Panc1 (cell line): ENCODE measurements at regions not wholly inside any gene's neighbourhood (a gene's known extent, or its start where the extent isn't known, plus 50 kb on each side); places are given as distances from the start of the nearest gene placed in this dataset.
A peak's percentile ranks its signal among the peaks of the same experiment; 100 is the strongest.

Source experiments
- ATAC-seq: fragments of 200-7000 bp; cut with Tn5 transposase; 2 replicates; pipeline ENCODE4 v1.9.1; 2020; ENCODE audit warnings: mild to moderate bottlenecking, moderate library complexity
- BruUV-seq: library from RNA; stranded (reverse); fragments of 400-500 nt; replicated peaks from 2 replicates; lab custom pipeline; 2021; lab: Mats Ljungman, UMichigan
- CTCF ChIA-PET: fragments of 300-600 bp; sonication (Branson Sonifier 250); formaldehyde crosslinking; loops from one replicate; lab custom pipeline; 2022; ENCODE audit warnings: antibody characterized with exemption; lab: Charles Lee
- POLR2A ChIA-PET: fragments of 300-600 bp; sonication (Branson Sonifier 250); formaldehyde crosslinking; loops from one replicate; lab custom pipeline; 2022; ENCODE audit warnings: antibody characterized with exemption; lab: Charles Lee
- DNase-seq: peaks from one replicate; pipeline ENCODE4 v3.0.0-alpha.2; 2010; ENCODE audit warnings: low read depth, low spot score
- H3K27ac ChIP-seq: 2 replicates; pipeline ENCODE4 v1.5.1; 2011; ENCODE audit warnings: mild to moderate bottlenecking, low read length, inconsistent platforms
- H3K27me3 ChIP-seq: fragments of 200-500 bp; sonication (Bioruptor generic); 2 replicates; pipeline ENCODE4 v1.6.0; 2014; ENCODE audit warnings: low read length, inconsistent platforms; ENCODE audit not compliant: control insufficient read depth, insufficient read depth
- H3K36me3 ChIP-seq: fragments of 200-500 bp; sonication (Bioruptor generic); 2 replicates; pipeline ENCODE4 v1.5.1; 2014; ENCODE audit warnings: inconsistent platforms, mild to moderate bottlenecking, low read length, moderate library complexity; ENCODE audit not compliant: control insufficient read depth, insufficient read depth
- H3K4me1 ChIP-seq: 2 replicates; pipeline ENCODE4 v1.5.1; 2011; ENCODE audit warnings: inconsistent platforms, mild to moderate bottlenecking, low read length, moderate library complexity; ENCODE audit not compliant: control insufficient read depth, insufficient read depth
- H3K4me3 ChIP-seq, 2 experiments: 2 replicates each; pipeline ENCODE4 v1.5.1; 2011 to 2012; ENCODE audit warnings: low read depth in 2 of 2, low read length in 2 of 2, mild to moderate bottlenecking in 2 of 2, inconsistent platforms in 1 of 2, moderate library complexity in 1 of 2
- H3K9me3 ChIP-seq: fragments of 200-500 bp; sonication (Bioruptor generic); 2 replicates; pipeline ENCODE4 v1.5.1; 2014; ENCODE audit warnings: low read depth, mild to moderate bottlenecking, inconsistent platforms, low read length, moderate library complexity; ENCODE audit not compliant: control insufficient read depth, insufficient read depth
- POLR2AphosphoS5 ChIP-seq: IDR thresholded peaks from 2 replicates; pipeline ENCODE4 v1.6.1; 2012; ENCODE audit warnings: mild to moderate bottlenecking, low read depth, low read length, moderate library complexity
- SIN3A ChIP-seq: IDR thresholded peaks from 2 replicates; pipeline ENCODE4 v1.6.1; 2012; ENCODE audit warnings: low read depth, mild to moderate bottlenecking, low read length, moderate library complexity, borderline replicate concordance; ENCODE audit not compliant: insufficient read depth
- TCF7L2 ChIP-seq: IDR thresholded peaks from 2 replicates; pipeline ENCODE4 v1.6.1; 2011; ENCODE audit warnings: mild to moderate bottlenecking, low read depth, low read length, inconsistent platforms
- in situ Hi-C: cut with HindIII; loops from 2 replicates; pipeline ENCODE4 v1.10.0; 2016; ENCODE audit warnings: low sequenced_read_pairs, low pct_unique_long_range_greater_than_20kb
- intact Hi-C: fragments of 100-400 bp; cut with micrococcal nuclease; formaldehyde crosslinking; loops from one replicate; pipeline ENCODE4 v1.10.0; 2022; ENCODE audit not compliant: unreplicated experiment
- TF ChIP-seq, protein P1 (sequence below), 2 experiments: IDR thresholded peaks; 2 replicates each; pipeline ENCODE4 v1.6.1; 2011 to 2012; ENCODE audit warnings: low read depth in 2 of 2, control low read depth in 1 of 2, low read length in 1 of 2, mild to moderate bottlenecking in 1 of 2, moderate library complexity in 1 of 2; ENCODE audit not compliant: insufficient read depth in 1 of 2
- TF ChIP-seq, protein P2 (sequence below): fragments of 450-650 bp; IDR thresholded peaks from 2 replicates; pipeline ENCODE4 v1.5.1; 2017; ENCODE audit warnings: mild to moderate bottlenecking

DNA sequence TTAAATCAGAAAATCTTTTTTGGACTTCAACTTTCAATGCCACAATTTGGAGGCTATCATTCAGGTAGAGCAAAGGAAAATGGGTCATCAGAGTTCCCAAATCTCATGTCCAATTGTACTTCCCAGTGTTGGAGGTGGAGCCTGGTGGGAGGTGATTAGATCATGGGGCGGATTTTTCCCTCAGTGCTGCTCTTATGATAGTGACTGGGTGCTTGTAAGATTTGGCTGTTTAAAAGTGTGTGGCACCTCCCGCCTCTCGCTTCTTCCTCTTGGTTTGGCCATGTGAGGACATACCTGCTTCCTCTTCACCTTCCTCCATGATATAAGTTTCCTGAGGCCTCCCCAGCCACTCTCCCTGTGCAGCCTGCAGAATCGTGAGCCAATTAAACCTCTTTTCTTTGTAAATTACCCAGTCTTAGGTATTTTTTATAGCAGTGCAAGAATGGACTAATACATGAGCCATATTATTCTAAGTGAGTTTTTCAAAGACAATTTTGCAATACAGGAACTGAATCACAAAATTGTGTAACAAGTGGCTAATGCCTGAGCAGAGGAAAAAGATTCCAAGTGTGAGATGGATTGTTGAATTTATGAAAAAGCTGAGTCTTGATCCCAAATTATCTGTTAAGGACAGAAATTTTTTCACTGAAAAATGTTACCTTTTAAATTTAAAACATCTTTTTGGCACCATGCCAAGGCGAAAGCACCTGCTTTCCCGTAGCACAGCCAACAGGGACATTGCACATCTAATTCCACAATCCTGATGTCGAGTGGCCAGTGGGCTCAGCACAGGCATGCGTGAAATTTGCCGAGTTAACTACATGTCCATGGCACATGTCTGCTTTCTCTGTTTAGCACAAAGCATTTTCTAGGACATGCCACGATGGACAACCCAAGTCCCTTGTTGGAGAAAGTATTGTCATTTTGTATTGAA, 150.9 kb downstream of the COL6A3 start:
- no peak overlapping the region for H3K4me3 ChIP-seq
- in situ Hi-C loops, result no loop called here
- no peaks in the 10 kb centered on the region for H3K9me3 ChIP-seq
- H3K27me3 ChIP-seq, result no peaks in the 10 kb centered on the region
- H3K27ac ChIP-seq, result peak overlapping the region; percentile 81
- no TSS peak for BruUV-seq
- peaks cover 12% of the 10 kb centered on the region for H3K4me1 ChIP-seq
- ChIA-PET POLR2A (no interaction called here), CTCF (no interaction called here)
- H3K36me3 ChIP-seq, result no peaks in the 10 kb centered on the region
- intact Hi-C loops, result no loop called here
- no peak for ATAC-seq
- peak; percentile 27 for DNase-seq
- no peak for TF ChIP-seq TCF7L2
- TF ChIP-seq, protein P1, sequence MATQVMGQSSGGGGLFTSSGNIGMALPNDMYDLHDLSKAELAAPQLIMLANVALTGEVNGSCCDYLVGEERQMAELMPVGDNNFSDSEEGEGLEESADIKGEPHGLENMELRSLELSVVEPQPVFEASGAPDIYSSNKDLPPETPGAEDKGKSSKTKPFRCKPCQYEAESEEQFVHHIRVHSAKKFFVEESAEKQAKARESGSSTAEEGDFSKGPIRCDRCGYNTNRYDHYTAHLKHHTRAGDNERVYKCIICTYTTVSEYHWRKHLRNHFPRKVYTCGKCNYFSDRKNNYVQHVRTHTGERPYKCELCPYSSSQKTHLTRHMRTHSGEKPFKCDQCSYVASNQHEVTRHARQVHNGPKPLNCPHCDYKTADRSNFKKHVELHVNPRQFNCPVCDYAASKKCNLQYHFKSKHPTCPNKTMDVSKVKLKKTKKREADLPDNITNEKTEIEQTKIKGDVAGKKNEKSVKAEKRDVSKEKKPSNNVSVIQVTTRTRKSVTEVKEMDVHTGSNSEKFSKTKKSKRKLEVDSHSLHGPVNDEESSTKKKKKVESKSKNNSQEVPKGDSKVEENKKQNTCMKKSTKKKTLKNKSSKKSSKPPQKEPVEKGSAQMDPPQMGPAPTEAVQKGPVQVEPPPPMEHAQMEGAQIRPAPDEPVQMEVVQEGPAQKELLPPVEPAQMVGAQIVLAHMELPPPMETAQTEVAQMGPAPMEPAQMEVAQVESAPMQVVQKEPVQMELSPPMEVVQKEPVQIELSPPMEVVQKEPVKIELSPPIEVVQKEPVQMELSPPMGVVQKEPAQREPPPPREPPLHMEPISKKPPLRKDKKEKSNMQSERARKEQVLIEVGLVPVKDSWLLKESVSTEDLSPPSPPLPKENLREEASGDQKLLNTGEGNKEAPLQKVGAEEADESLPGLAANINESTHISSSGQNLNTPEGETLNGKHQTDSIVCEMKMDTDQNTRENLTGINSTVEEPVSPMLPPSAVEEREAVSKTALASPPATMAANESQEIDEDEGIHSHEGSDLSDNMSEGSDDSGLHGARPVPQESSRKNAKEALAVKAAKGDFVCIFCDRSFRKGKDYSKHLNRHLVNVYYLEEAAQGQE (IDR thresholded peaks at IDR 0.05; ENCODE audit: insufficient read depth in 1 of 2, low read depth in 2 of 2, low read length in 1 of 2), result no peak
- TF ChIP-seq, protein P2, sequence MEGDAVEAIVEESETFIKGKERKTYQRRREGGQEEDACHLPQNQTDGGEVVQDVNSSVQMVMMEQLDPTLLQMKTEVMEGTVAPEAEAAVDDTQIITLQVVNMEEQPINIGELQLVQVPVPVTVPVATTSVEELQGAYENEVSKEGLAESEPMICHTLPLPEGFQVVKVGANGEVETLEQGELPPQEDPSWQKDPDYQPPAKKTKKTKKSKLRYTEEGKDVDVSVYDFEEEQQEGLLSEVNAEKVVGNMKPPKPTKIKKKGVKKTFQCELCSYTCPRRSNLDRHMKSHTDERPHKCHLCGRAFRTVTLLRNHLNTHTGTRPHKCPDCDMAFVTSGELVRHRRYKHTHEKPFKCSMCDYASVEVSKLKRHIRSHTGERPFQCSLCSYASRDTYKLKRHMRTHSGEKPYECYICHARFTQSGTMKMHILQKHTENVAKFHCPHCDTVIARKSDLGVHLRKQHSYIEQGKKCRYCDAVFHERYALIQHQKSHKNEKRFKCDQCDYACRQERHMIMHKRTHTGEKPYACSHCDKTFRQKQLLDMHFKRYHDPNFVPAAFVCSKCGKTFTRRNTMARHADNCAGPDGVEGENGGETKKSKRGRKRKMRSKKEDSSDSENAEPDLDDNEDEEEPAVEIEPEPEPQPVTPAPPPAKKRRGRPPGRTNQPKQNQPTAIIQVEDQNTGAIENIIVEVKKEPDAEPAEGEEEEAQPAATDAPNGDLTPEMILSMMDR, result no peak
- TF ChIP-seq POLR2AphosphoS5, result no peak
- TF ChIP-seq SIN3A, result no peak

DNA sequence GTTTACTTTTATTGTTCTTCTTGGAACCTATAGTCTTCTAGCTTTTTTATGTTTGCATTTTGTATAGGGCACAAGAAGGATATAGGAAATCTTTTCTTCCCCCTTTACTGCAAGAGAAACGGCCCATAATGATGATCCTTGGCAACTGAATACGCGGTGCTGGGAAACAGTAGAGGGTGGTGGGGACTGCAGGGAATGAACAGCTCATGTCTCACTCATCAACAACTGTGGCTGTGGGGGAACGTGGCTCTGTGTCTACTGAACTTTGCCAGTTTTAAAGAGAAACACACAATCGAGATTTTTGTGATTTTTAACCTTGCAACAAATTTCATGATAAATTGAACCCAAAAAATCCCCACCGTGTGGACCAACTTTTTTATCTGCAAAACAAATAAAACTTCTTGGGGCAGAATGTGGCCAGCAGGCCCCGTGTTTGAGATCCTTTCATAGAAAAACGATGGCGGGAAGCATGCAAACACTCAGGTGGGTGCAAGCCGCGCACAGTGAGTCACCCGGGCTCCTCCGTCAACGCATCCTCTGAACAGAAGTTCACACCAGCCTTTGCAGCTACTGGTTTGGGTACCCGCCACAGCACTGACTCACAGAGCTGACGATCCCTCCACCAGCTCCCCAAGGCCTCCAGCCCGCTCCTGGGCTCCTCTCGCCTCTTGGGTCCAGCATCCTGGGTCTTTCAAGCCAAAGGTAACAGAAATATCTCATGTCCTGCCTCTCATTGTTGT, 149.3 kb downstream of the COL6A3 start:
- no peaks in the 10 kb centered on the region for H3K9me3 ChIP-seq
- ATAC-seq, result peak; percentile 89
- CTCF ChIA-PET, result no interaction called here
- H3K4me3 ChIP-seq, result no peak overlapping the region
- H3K4me1 ChIP-seq, result peaks cover 12% of the 10 kb centered on the region
- DNase-seq, result no peak
- intact Hi-C loops (no loop called here), in situ Hi-C loops (no loop called here)
- no peaks in the 10 kb centered on the region for H3K36me3 ChIP-seq
- BruUV-seq, result no TSS peak
- TF ChIP-seq, protein P1 (IDR thresholded peaks at IDR 0.05; ENCODE audit: insufficient read depth in 1 of 2, low read depth in 2 of 2, low read length in 1 of 2), result no peak
- TF ChIP-seq POLR2AphosphoS5 (no peak), SIN3A (no peak), TCF7L2 (no peak)
- TF ChIP-seq, protein P2, result no peak
- peak overlapping the region; percentile 81 for H3K27ac ChIP-seq
- H3K27me3 ChIP-seq, result no peaks in the 10 kb centered on the region
- POLR2A ChIA-PET, result no interaction called here
